ENCODE measurements at regions not wholly inside any gene's neighbourhood (a gene's known extent, or its start where the extent isn't known, plus 50 kb on each side); places are given as distances from the start of the nearest gene placed in this dataset.

GRCh38 chr5:159510282-159510681 is 180.0 kb upstream of the IL12B start:
- H3K4me3 ChIP-seq (ENCODE audit: low read depth, low read length) = no peak overlapping the region
- no peak for TF ChIP-seq CTCF (conservative IDR thresholded peaks at IDR 0.05; ENCODE audit: low read depth, low read length)
- no peak for DNase-seq (ENCODE audit: low read depth)

GRCh38 chr5:159511570-159511969 is 181.3 kb upstream of the IL12B start:
- no peak overlapping the region for H3K4me3 ChIP-seq (ENCODE audit: low read depth, low read length)
- TF ChIP-seq CTCF (conservative IDR thresholded peaks at IDR 0.05; ENCODE audit: low read depth, low read length) = no peak
- DNase-seq (ENCODE audit: low read depth) = no peak

GRCh38 chr5:159512064-159512463 is 181.8 kb upstream of the IL12B start:
- no peak for TF ChIP-seq CTCF (conservative IDR thresholded peaks at IDR 0.05; ENCODE audit: low read depth, low read length)
- DNase-seq (ENCODE audit: low read depth) = no peak
- H3K4me3 ChIP-seq (ENCODE audit: low read depth, low read length) = no peak overlapping the region

GRCh38 chr5:159514229-159514810 is 184.0 kb upstream of the IL12B start:
- no peak overlapping the region for H3K4me3 ChIP-seq (ENCODE audit: low read depth, low read length)
- no peak for DNase-seq (ENCODE audit: low read depth)
- TF ChIP-seq CTCF (conservative IDR thresholded peaks at IDR 0.05; ENCODE audit: low read depth, low read length) = no peak

GRCh38 chr5:159515197-159515596 is 184.9 kb upstream of the IL12B start:
- H3K4me3 ChIP-seq (ENCODE audit: low read depth, low read length) = no peak overlapping the region
- no peak for TF ChIP-seq CTCF (conservative IDR thresholded peaks at IDR 0.05; ENCODE audit: low read depth, low read length)
- no peak for DNase-seq (ENCODE audit: low read depth)

DNA sequence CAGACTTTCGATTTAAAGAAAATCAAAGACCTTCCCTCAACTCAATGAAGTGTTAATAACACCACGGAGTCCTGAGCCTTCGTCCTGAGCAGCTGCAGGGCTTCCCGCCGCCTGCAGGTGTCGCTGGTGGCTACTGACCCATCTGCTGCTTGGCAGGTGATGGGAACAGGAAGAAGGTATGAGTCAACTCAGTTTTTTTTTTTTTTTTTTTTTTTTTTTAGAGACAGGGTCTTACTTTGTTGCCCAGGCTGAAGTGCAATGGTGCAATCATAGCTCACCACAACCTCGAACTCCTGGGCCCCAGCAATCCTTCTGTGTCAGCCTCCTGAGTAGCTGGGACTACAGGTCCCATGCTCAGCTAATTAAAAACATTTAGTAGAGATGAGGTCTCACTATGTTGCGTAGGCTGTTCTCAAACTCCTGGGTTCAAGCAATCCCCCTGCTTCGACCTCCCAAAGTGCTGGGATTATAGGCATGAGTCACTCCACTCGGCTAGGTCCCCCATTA is 185.7 kb upstream of the IL12B start:
- no peak overlapping the region for H3K4me3 ChIP-seq (ENCODE audit: low read depth, low read length)
- no peak for DNase-seq (ENCODE audit: low read depth)
- peak; percentile 97 for TF ChIP-seq CTCF (conservative IDR thresholded peaks at IDR 0.05; ENCODE audit: low read depth, low read length)

DNA sequence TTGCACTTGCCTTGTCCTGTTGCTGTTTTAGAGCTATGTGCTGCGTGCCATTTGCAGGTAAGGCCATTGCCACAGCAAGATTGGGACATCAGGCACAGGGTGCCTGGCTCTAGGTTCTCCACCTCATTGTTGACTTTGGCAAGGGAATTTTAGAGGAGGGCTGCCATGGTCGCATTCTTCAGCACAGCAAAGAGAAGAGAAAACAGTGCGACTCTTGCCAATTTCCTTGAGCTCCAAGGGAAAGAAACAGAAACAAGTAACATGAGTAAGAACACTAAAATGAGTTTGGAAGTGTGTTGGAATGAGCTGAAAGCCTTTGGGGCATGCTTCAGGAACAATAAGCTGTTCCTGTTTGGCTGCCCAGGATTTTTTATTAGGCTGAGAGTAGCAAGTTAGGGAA is 188.1 kb upstream of the IL12B start:
- H3K4me3 ChIP-seq (ENCODE audit: low read depth, low read length) = no peak overlapping the region
- no peak for TF ChIP-seq CTCF (conservative IDR thresholded peaks at IDR 0.05; ENCODE audit: low read depth, low read length)
- DNase-seq (ENCODE audit: low read depth) = peak; percentile 37
